ENCODE measurements at regions not wholly inside any gene's neighbourhood (a gene's known extent, or its start where the extent isn't known, plus 50 kb on each side); places are given as distances from the start of the nearest gene placed in this dataset.

DNA sequence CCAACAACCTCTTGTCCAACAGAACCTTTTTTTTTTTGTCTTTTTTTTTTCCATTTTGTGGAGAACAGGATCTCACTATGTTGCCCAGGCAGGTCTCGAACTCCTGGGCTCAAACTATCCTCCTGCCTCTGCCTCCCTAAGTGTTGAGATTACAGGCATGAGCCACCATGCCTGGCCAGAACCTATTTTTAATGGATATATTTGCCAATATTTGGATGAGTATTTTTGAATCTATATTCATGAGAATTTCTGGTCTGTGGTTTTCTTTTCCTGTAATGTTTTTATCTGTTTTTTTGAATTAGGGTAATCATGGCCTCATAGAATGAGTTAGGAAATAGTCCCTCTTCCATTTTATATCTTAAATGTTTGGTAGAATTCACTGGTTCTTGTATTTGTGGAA is 70.4 kb upstream of the RET start:
- no peak for DNase-seq (ENCODE audit: low spot score)
- BruUV-seq (replicated peaks), result no TSS peak
- intact Hi-C loops (cut with micrococcal nuclease; ENCODE audit: unreplicated experiment), result no loop called here
- Histone ChIP-seq H3K36me3 (ENCODE audit: insufficient read depth, low read length, poor library complexity, severe bottlenecking) (no peaks in the 10 kb centered on the region), H3K4me3 (ENCODE audit: low read depth, low read length, poor library complexity, severe bottlenecking) (no peak overlapping the region), H3K4me1 (ENCODE audit: insufficient read depth, low read length, poor library complexity, severe bottlenecking) (no peaks in the 10 kb centered on the region), H3K27ac (ENCODE audit: low read depth, low read length, poor library complexity, severe bottlenecking) (no peak overlapping the region), H3K9me3 (ENCODE audit: low read depth, low read length, poor library complexity, severe bottlenecking) (no peaks in the 10 kb centered on the region), H3K27me3 (replicated peaks; ENCODE audit: insufficient read depth, low read depth, low read length, poor library complexity) (no peaks in the 10 kb centered on the region)
- CTCF ChIA-PET, result no interaction called here
- TF ChIP-seq, protein P1, sequence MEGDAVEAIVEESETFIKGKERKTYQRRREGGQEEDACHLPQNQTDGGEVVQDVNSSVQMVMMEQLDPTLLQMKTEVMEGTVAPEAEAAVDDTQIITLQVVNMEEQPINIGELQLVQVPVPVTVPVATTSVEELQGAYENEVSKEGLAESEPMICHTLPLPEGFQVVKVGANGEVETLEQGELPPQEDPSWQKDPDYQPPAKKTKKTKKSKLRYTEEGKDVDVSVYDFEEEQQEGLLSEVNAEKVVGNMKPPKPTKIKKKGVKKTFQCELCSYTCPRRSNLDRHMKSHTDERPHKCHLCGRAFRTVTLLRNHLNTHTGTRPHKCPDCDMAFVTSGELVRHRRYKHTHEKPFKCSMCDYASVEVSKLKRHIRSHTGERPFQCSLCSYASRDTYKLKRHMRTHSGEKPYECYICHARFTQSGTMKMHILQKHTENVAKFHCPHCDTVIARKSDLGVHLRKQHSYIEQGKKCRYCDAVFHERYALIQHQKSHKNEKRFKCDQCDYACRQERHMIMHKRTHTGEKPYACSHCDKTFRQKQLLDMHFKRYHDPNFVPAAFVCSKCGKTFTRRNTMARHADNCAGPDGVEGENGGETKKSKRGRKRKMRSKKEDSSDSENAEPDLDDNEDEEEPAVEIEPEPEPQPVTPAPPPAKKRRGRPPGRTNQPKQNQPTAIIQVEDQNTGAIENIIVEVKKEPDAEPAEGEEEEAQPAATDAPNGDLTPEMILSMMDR (conservative IDR thresholded peaks at IDR 0.05; ENCODE audit: low read depth, low read length), result no peak
- TF ChIP-seq EZH2 (IDR thresholded peaks at IDR 0.05; ENCODE audit: borderline replicate concordance, low read depth, low read length, poor library complexity, severe bottlenecking), result no peak
- POLR2A ChIA-PET (ENCODE audit: low non-redundant PET), result no interaction called here

DNA sequence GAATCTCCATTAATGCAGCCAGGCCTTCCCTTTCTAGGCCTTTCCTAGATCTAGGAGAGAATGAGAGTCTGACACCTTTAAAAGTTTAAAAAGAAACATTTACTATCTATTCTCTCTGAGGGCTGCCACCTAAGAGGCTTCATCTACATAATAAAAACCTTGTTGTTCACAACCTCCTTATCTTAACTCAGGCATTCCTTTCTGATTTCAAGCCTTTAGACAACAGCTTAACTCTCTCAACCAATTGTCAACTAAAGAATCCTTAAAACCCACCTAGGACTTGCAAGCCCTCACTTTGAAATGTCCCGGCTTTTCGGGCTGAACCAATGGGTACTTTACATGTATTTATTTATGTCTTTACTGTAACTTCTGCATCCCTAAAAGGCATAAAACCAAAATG is 64.3 kb upstream of the RET start:
- BruUV-seq (replicated peaks), result no TSS peak
- TF ChIP-seq, protein P1 (conservative IDR thresholded peaks at IDR 0.05; ENCODE audit: low read depth, low read length), result no peak
- no peak for TF ChIP-seq EZH2 (IDR thresholded peaks at IDR 0.05; ENCODE audit: borderline replicate concordance, low read depth, low read length, poor library complexity, severe bottlenecking)
- DNase-seq (ENCODE audit: low spot score), result no peak
- intact Hi-C loops (cut with micrococcal nuclease; ENCODE audit: unreplicated experiment), result no loop called here
- H3K9me3 ChIP-seq (ENCODE audit: low read depth, low read length, poor library complexity, severe bottlenecking), result no peaks in the 10 kb centered on the region
- no peaks in the 10 kb centered on the region for H3K4me1 ChIP-seq (ENCODE audit: insufficient read depth, low read length, poor library complexity, severe bottlenecking)
- H3K36me3 ChIP-seq (ENCODE audit: insufficient read depth, low read length, poor library complexity, severe bottlenecking), result no peaks in the 10 kb centered on the region
- ChIA-PET CTCF (no interaction called here), POLR2A (ENCODE audit: low non-redundant PET) (no interaction called here)
- H3K27ac ChIP-seq (ENCODE audit: low read depth, low read length, poor library complexity, severe bottlenecking), result no peak overlapping the region
- H3K27me3 ChIP-seq (replicated peaks; ENCODE audit: insufficient read depth, low read depth, low read length, poor library complexity), result no peaks in the 10 kb centered on the region
- no peak overlapping the region for H3K4me3 ChIP-seq (ENCODE audit: low read depth, low read length, poor library complexity, severe bottlenecking)

DNA sequence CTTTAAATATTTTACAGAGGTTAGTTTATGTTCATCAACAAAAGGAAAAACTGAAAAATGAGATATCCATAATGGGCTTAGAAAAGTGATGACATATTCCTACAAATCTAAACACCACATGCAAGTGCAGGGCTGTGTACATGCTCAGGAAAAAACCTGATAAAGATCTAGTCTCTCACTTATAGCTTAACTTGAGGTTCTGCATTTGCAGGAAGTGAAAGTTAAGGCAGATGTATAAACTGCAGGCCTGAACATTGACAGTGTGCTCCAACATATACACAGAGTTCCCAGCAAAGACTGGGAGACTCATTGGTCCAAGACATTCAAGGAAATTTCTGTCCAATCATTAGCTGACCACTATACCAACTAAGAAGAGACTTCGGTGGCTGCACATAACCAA is 63.8 kb upstream of the RET start:
- no peak overlapping the region for H3K4me3 ChIP-seq (ENCODE audit: low read depth, low read length, poor library complexity, severe bottlenecking)
- ChIA-PET POLR2A (ENCODE audit: low non-redundant PET) (no interaction called here), CTCF (no interaction called here)
- TF ChIP-seq, protein P1 (conservative IDR thresholded peaks at IDR 0.05; ENCODE audit: low read depth, low read length), result no peak
- no peak for TF ChIP-seq EZH2 (IDR thresholded peaks at IDR 0.05; ENCODE audit: borderline replicate concordance, low read depth, low read length, poor library complexity, severe bottlenecking)
- H3K36me3 ChIP-seq (ENCODE audit: insufficient read depth, low read length, poor library complexity, severe bottlenecking), result no peaks in the 10 kb centered on the region
- H3K27ac ChIP-seq (ENCODE audit: low read depth, low read length, poor library complexity, severe bottlenecking), result no peak overlapping the region
- DNase-seq (ENCODE audit: low spot score), result no peak
- no TSS peak for BruUV-seq (replicated peaks)
- intact Hi-C loops (cut with micrococcal nuclease; ENCODE audit: unreplicated experiment), result no loop called here
- H3K4me1 ChIP-seq (ENCODE audit: insufficient read depth, low read length, poor library complexity, severe bottlenecking), result no peaks in the 10 kb centered on the region
- no peaks in the 10 kb centered on the region for H3K27me3 ChIP-seq (replicated peaks; ENCODE audit: insufficient read depth, low read depth, low read length, poor library complexity)
- H3K9me3 ChIP-seq (ENCODE audit: low read depth, low read length, poor library complexity, severe bottlenecking), result no peaks in the 10 kb centered on the region

Measured in A673 (cell line).